Activated naive CD4-positive, alpha-beta T cell treated with anti-CD3 and anti-CD28 coated beads, Interleukin-2, amount 50 U/mL, for 72 hours (primary cell): ENCODE measurements at regions not wholly inside any gene's neighbourhood (a gene's known extent, or its start where the extent isn't known, plus 50 kb on each side); places are given as distances from the start of the nearest gene placed in this dataset.

Experiments used
- ATAC-seq, 2 donors: fragments of 150-1000 bp; cut with Tn5 transposase; 2 replicates each; pipeline ENCODE4 v1.10.0; 2021; ENCODE audit warnings: mild to moderate bottlenecking in 2 of 2, moderate library complexity in 2 of 2
- DNase-seq, 2 donors: peaks; one replicate each; pipeline ENCODE4 v3.0.0; 2021 to 2022; ENCODE audit warnings: low spot score in 2 of 2
- H3K27ac Mint-ChIP-seq, 2 donors: one replicate each; pipeline ENCODE4 v1.8.0; 2022; ENCODE audit warnings: mild to moderate bottlenecking in 2 of 2, mixed read lengths in 2 of 2
- H3K36me3 Mint-ChIP-seq, 2 donors: one replicate each; pipeline ENCODE4 v1.8.0; 2022; ENCODE audit warnings: mixed read lengths in 2 of 2
- H3K9me3 Mint-ChIP-seq, 2 donors: one replicate each; pipeline ENCODE4 v1.8.0; 2022; ENCODE audit warnings: mixed read lengths in 2 of 2

GRCh38 chr5:82847562-82847961 is 229.6 kb downstream of the TMEM167A start:
- ATAC-seq = no peak
- Mint-ChIP-seq H3K9me3 (peaks cover 0 to 4% of the 10 kb centered on the region in 2 donors), H3K27ac (no peak overlapping the region), H3K36me3 (peaks cover 4 to 5% of the 10 kb centered on the region in 2 donors)
- DNase-seq = no peak

GRCh38 chr5:82839881-82840280 is 237.3 kb downstream of the TMEM167A start:
- no peak for ATAC-seq
- no peak overlapping the region for H3K27ac Mint-ChIP-seq
- peaks cover 9 to 10% of the 10 kb centered on the region in 2 donors for H3K9me3 Mint-ChIP-seq
- H3K36me3 Mint-ChIP-seq = peaks cover 4 to 16% of the 10 kb centered on the region in 2 donors
- DNase-seq = no peak

GRCh38 chr5:82835488-82835887 is 241.7 kb downstream of the TMEM167A start:
- no peak for ATAC-seq
- DNase-seq = no peak
- peaks cover 4 to 11% of the 10 kb centered on the region in 2 donors for H3K36me3 Mint-ChIP-seq
- H3K9me3 Mint-ChIP-seq = peaks cover 9 to 10% of the 10 kb centered on the region in 2 donors
- H3K27ac Mint-ChIP-seq = peak overlapping the region in 1 of 2 donors; percentile 61

- ATAC-seq (no peak), DNase-seq (no peak)
- Mint-ChIP-seq H3K36me3 (peaks cover 4 to 11% of the 10 kb centered on the region in 2 donors), H3K27ac (no peak overlapping the region), H3K9me3 (peaks cover 9 to 10% of the 10 kb centered on the region in 2 donors)
Observed at GRCh38 chr5:82834151-82834550, 243.0 kb downstream of the TMEM167A start.

- DNase-seq (no peak), ATAC-seq (no peak)
- H3K27ac Mint-ChIP-seq = no peak overlapping the region
- peaks cover 4 to 11% of the 10 kb centered on the region in 2 donors for H3K36me3 Mint-ChIP-seq
- H3K9me3 Mint-ChIP-seq = peaks cover 9 to 10% of the 10 kb centered on the region in 2 donors
Observed at GRCh38 chr5:82833277-82833676, 243.9 kb downstream of the TMEM167A start.

- DNase-seq (no peak), ATAC-seq (no peak)
- Mint-ChIP-seq H3K9me3 (peaks cover 9 to 10% of the 10 kb centered on the region in 2 donors), H3K36me3 (peaks cover 4 to 11% of the 10 kb centered on the region in 2 donors), H3K27ac (no peak overlapping the region)
Observed at GRCh38 chr5:82832445-82832844, 244.7 kb downstream of the TMEM167A start.

- Mint-ChIP-seq H3K36me3 (no peaks in the 10 kb centered on the region), H3K27ac (no peak overlapping the region), H3K9me3 (no peaks in the 10 kb centered on the region)
- DNase-seq = no peak
- ATAC-seq = no peak
Observed at GRCh38 chr5:82828211-82828610, 249.0 kb downstream of the TMEM167A start.

- Mint-ChIP-seq H3K9me3 (no peaks in the 10 kb centered on the region), H3K36me3 (no peaks in the 10 kb centered on the region), H3K27ac (no peak overlapping the region)
- ATAC-seq (no peak), DNase-seq (no peak)
Observed at GRCh38 chr5:82827651-82828050, 249.5 kb downstream of the TMEM167A start.

GRCh38 chr5:82822634-82822927 is 254.6 kb downstream of the TMEM167A start:
- Mint-ChIP-seq H3K27ac (no peak overlapping the region), H3K9me3 (no peaks in the 10 kb centered on the region), H3K36me3 (no peaks in the 10 kb centered on the region)
- DNase-seq (no peak), ATAC-seq (no peak)

GRCh38 chr5:82821846-82822633 is 255.2 kb downstream of the TMEM167A start:
- DNase-seq (no peak), ATAC-seq (no peak)
- Mint-ChIP-seq H3K36me3 (no peaks in the 10 kb centered on the region), H3K9me3 (no peaks in the 10 kb centered on the region), H3K27ac (no peak overlapping the region)

- Mint-ChIP-seq H3K9me3 (no peaks in the 10 kb centered on the region), H3K36me3 (no peaks in the 10 kb centered on the region), H3K27ac (no peak overlapping the region)
- ATAC-seq (no peak), DNase-seq (no peak)
Observed at GRCh38 chr5:82820961-82821845, 256.0 kb downstream of the TMEM167A start.

GRCh38 chr5:82820188-82820587 is 257.0 kb downstream of the TMEM167A start:
- H3K27ac Mint-ChIP-seq = no peak overlapping the region
- DNase-seq = no peak
- H3K9me3 Mint-ChIP-seq = no peaks in the 10 kb centered on the region
- peak in 1 of 2 donors; percentile 18 for ATAC-seq
- H3K36me3 Mint-ChIP-seq = no peaks in the 10 kb centered on the region

- H3K9me3 Mint-ChIP-seq = no peaks in the 10 kb centered on the region
- DNase-seq = no peak
- H3K27ac Mint-ChIP-seq = no peak overlapping the region
- peak; percentile 14 to 73 for ATAC-seq
- H3K36me3 Mint-ChIP-seq = no peaks in the 10 kb centered on the region
Observed at GRCh38 chr5:82817897-82818676, 259.1 kb downstream of the TMEM167A start.

- Mint-ChIP-seq H3K27ac (no peak overlapping the region), H3K9me3 (no peaks in the 10 kb centered on the region), H3K36me3 (no peaks in the 10 kb centered on the region)
- DNase-seq (no peak), ATAC-seq (no peak)
Observed at GRCh38 chr5:82816926-82817325, 260.3 kb downstream of the TMEM167A start.

GRCh38 chr5:82815871-82816270 is 261.3 kb downstream of the TMEM167A start:
- Mint-ChIP-seq H3K36me3 (no peaks in the 10 kb centered on the region), H3K9me3 (no peaks in the 10 kb centered on the region), H3K27ac (no peak overlapping the region)
- ATAC-seq (no peak), DNase-seq (no peak)

GRCh38 chr5:82813861-82814260 is 263.3 kb downstream of the TMEM167A start:
- DNase-seq (no peak), ATAC-seq (no peak)
- Mint-ChIP-seq H3K36me3 (no peaks in the 10 kb centered on the region), H3K9me3 (no peaks in the 10 kb centered on the region), H3K27ac (no peak overlapping the region)

GRCh38 chr5:82812575-82812974 is 264.6 kb downstream of the TMEM167A start:
- Mint-ChIP-seq H3K27ac (no peak overlapping the region), H3K36me3 (no peaks in the 10 kb centered on the region), H3K9me3 (no peaks in the 10 kb centered on the region)
- ATAC-seq = no peak
- no peak for DNase-seq
